OCI-LY3 (cell line): ENCODE measurements at regions not wholly inside any gene's neighbourhood (a gene's known extent, or its start where the extent isn't known, plus 50 kb on each side); places are given as distances from the start of the nearest gene placed in this dataset.

Source experiments
- CTCF ChIP-seq: fragments of 200-600, 300-600 bp; sonication (generic); IDR thresholded peaks from 2 replicates; pipeline ENCODE4 v1.5.1; 2014; ENCODE audit warnings: antibody characterized with exemption, low read length, low read depth
- EZH2phosphoT487 ChIP-seq: fragments of 200-600 bp; shearing (Covaris generic); IDR thresholded peaks from 2 replicates; pipeline ENCODE4 v1.6.1; 2018; ENCODE audit warnings: antibody characterized with exemption, mixed run types, low read depth

GRCh38 chr4:117412661-117413060, 327.3 kb upstream of the TRAM1L1 start:
- no peak for TF ChIP-seq CTCF
- no peak for TF ChIP-seq EZH2phosphoT487
